ENCODE measurements at regions not wholly inside any gene's neighbourhood (a gene's known extent, or its start where the extent isn't known, plus 50 kb on each side); places are given as distances from the start of the nearest gene placed in this dataset.
A peak's percentile ranks its signal among the peaks of the same experiment; 100 is the strongest.

DNA sequence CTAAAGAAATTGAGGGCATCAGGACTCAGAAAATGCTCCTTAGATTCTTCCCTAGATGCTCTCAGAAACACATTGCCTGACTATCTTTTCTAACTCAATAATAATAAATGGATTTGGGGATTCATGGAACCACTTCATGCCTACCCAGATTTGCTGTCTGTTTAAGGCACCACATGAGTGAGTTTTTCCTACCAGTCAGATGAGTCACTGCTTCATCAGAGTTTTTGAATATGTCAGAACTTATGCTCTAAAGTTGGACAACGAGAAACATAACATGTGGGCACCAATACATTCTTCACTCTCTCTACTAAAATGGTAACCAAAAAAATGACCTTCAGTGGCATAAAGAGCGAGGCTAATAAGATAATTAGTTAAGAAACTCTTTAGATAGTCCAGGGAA, 1135.1 kb downstream of the TUSC7 start:
- no peaks in the 10 kb centered on the region for H3K9me3 ChIP-seq
- ATAC-seq (no peak), DNase-seq (no peak)
- TF ChIP-seq, protein P1, sequence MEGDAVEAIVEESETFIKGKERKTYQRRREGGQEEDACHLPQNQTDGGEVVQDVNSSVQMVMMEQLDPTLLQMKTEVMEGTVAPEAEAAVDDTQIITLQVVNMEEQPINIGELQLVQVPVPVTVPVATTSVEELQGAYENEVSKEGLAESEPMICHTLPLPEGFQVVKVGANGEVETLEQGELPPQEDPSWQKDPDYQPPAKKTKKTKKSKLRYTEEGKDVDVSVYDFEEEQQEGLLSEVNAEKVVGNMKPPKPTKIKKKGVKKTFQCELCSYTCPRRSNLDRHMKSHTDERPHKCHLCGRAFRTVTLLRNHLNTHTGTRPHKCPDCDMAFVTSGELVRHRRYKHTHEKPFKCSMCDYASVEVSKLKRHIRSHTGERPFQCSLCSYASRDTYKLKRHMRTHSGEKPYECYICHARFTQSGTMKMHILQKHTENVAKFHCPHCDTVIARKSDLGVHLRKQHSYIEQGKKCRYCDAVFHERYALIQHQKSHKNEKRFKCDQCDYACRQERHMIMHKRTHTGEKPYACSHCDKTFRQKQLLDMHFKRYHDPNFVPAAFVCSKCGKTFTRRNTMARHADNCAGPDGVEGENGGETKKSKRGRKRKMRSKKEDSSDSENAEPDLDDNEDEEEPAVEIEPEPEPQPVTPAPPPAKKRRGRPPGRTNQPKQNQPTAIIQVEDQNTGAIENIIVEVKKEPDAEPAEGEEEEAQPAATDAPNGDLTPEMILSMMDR (IDR thresholded peaks at IDR 0.05) = no peak
- no peaks in the 10 kb centered on the region for H3K36me3 ChIP-seq (ENCODE audit: low read depth)
- no peak overlapping the region for H3K4me3 ChIP-seq
- H3K4me1 ChIP-seq (ENCODE audit: low read depth) = no peaks in the 10 kb centered on the region
- intact Hi-C loops (cut with DNase I, micrococcal nuclease) = no loop called here

DNA sequence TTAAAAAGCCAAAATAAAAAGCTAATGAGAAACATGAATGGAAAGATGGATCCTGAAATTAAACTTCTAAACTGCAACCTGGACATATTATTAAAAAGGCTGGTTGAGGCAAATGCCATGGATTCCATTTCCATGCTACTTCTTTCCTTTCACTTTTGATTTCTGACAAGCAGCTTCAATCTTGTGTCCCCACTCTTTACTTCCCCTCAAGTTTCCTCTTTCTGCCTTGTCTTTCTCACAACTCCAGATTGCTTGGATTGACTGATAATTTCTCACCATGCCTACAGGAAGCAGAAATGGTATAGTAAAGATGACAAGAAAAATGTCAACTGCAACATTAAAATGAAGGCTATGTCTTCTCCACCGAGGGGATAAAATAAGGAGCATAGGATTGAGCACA, 1136.7 kb downstream of the TUSC7 start:
- DNase-seq = no peak
- Histone ChIP-seq H3K4me1 (ENCODE audit: low read depth) (no peaks in the 10 kb centered on the region), H3K4me3 (no peak overlapping the region), H3K9me3 (no peaks in the 10 kb centered on the region), H3K36me3 (ENCODE audit: low read depth) (no peaks in the 10 kb centered on the region)
- TF ChIP-seq, protein P1 (IDR thresholded peaks at IDR 0.05) = no peak
- no peak for ATAC-seq
- intact Hi-C loops (cut with DNase I, micrococcal nuclease) = no loop called here

DNA sequence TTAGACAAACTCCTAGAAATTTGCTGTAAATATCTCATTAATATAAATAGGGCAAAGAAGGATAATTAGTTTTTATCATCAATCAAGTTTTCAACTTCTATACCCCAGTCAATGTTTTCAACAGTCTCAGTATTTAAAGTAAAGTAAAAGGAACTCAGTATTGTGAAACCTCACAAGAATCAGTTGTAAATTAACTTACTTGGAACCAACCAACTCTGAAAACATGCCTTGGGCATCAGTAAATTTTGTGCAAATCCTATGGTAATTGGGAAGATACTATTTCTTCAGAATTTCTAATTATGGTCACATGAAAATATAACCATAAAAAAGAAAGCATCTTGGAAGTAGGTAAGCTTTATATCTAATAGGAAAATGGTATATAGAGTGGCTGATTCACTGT, 1139.0 kb downstream of the TUSC7 start:
- Histone ChIP-seq H3K4me3 (no peak overlapping the region), H3K36me3 (ENCODE audit: low read depth) (no peaks in the 10 kb centered on the region), H3K9me3 (no peaks in the 10 kb centered on the region), H3K4me1 (ENCODE audit: low read depth) (no peaks in the 10 kb centered on the region)
- DNase-seq (no peak), ATAC-seq (no peak)
- TF ChIP-seq, protein P1 (IDR thresholded peaks at IDR 0.05) = no peak
- intact Hi-C loops (cut with DNase I, micrococcal nuclease) = no loop called here

DNA sequence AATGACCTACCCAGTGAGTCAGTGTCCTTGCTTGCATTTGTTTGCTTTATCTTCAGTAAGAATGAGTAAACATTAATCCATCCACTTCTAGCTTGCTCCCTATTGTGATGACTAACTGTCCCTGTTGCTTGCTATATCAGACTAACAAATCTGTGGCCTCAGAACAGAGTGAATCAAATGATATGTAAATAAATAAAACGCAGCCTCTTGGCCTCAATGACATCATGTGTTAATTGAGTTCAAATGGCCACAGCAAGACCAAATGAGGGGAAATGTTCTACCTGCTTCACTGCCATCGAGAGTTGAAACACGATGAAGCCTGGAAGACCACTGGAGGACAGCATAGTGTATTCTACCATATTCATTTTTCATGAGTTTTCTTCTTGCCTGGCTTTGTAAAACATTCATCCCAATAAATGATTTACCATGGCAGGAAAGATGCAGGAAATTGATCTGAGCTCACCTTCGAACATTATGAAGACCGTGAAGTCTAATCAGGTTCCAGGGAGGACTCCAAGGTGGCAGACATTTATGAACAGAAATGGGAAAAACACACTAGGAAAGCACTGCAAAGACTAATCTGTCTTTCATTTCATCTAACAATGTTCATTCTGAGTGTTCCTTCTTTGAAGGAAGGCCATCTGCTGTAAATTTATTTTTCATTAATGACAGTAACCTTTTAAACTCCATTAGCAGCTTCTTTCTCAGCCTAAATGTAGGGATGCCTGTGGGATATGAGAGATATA, 1144.5 kb downstream of the TUSC7 start:
- intact Hi-C loops (cut with DNase I, micrococcal nuclease) = no loop called here
- TF ChIP-seq, protein P1 (IDR thresholded peaks at IDR 0.05) = no peak
- Histone ChIP-seq H3K4me3 (no peak overlapping the region), H3K36me3 (ENCODE audit: low read depth) (no peaks in the 10 kb centered on the region), H3K4me1 (ENCODE audit: low read depth) (no peaks in the 10 kb centered on the region), H3K9me3 (no peaks in the 10 kb centered on the region)
- peak; percentile 28 for ATAC-seq
- no peak for DNase-seq

DNA sequence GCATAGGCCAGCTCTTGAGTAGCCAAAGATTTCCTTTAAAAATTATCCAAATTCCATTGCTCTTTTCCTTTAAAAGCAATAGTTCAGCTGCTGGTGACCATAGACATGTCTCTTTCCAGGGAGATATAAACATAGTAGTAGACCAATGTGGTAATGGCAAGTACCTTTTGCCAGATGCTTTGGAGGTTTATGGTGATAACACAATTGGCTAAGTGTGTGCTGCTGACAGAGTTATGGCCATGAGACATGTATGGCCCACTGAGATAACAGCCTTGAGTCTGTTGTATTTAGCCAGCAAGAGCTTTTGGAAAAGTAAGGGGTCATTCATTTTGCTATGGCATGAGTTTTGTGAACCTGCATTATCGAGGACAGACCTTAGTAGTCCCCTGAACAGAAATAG, 1146.8 kb downstream of the TUSC7 start:
- TF ChIP-seq, protein P1 (IDR thresholded peaks at IDR 0.05) = no peak

DNA sequence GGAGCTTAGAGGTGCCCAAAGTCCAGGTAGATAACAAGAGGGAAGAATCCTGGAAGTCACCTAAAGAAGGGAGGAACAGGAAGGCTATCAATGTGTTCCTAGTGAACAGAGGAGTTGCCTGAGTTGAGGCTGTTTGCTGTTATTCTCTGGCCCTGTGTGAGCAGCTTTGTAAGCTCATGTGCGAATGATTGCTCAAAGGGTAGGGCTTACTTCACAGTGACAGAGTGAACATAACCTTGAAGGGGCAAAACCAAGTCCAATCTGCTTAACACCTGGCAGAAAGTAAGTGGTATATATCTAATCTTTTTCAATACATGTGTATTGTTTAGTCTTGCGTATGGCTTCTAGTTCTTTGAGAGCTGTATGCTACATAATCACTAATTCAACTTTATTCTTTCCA, 1153.6 kb downstream of the TUSC7 start:
- Histone ChIP-seq H3K36me3 (ENCODE audit: low read depth) (no peaks in the 10 kb centered on the region), H3K4me3 (no peak overlapping the region), H3K9me3 (no peaks in the 10 kb centered on the region), H3K4me1 (ENCODE audit: low read depth) (no peaks in the 10 kb centered on the region)
- DNase-seq = no peak
- TF ChIP-seq, protein P1 (IDR thresholded peaks at IDR 0.05) = no peak
- ATAC-seq = no peak
- intact Hi-C loops (cut with DNase I, micrococcal nuclease) = no loop called here

More for the DNA sequence above, 1146.8 kb downstream of the TUSC7 start:
- intact Hi-C loops (cut with DNase I, micrococcal nuclease) = no loop called here
- Histone ChIP-seq H3K36me3 (ENCODE audit: low read depth) (no peaks in the 10 kb centered on the region), H3K4me3 (no peak overlapping the region), H3K4me1 (ENCODE audit: low read depth) (no peaks in the 10 kb centered on the region), H3K9me3 (no peaks in the 10 kb centered on the region)
- DNase-seq = no peak
- no peak for ATAC-seq
